ENCODE measurements at regions not wholly inside any gene's neighbourhood (a gene's known extent, or its start where the extent isn't known, plus 50 kb on each side); places are given as distances from the start of the nearest gene placed in this dataset.

GRCh38 chr3:117647435-117647834, 937.9 kb downstream of the TUSC7 start:
- no peak for FAIRE-seq
- no peak for ATAC-seq
- no peak for DNase-seq (ENCODE audit: extremely low read depth in 1 of 4, low spot score in 3 of 4)
- in situ Hi-C loops (cut with MboI): no loop called here
- Histone ChIP-seq H3K79me2 (ENCODE audit: control insufficient read depth, insufficient read depth, low read length) (no peaks in the 10 kb centered on the region), H3K27me3 (ENCODE audit: control insufficient read depth in 2 of 2, insufficient read depth in 2 of 2, low read length in 2 of 2) (no peaks in the 10 kb centered on the region), H3K36me3 (ENCODE audit: control insufficient read depth, insufficient read depth, low read length) (no peaks in the 10 kb centered on the region), H3K27ac (ENCODE audit: extremely low read depth, low read depth, low read length) (no peak overlapping the region), H3K9ac (ENCODE audit: insufficient read depth in 1 of 2, low read depth in 2 of 2, low read length in 2 of 2) (no peak overlapping the region), H3K9me3 (replicated peaks; ENCODE audit: control insufficient read depth, insufficient read depth, low read depth, low read length) (no peaks in the 10 kb centered on the region), H4K20me1 (replicated peaks; ENCODE audit: control insufficient read depth, insufficient read depth, low read length) (no peaks in the 10 kb centered on the region), H3K9me1 (ENCODE audit: control insufficient read depth, insufficient read depth, low read length) (no peaks in the 10 kb centered on the region), H3K4me1 (replicated peaks in 1 of 2; ENCODE audit: control insufficient read depth in 2 of 2, insufficient read depth in 2 of 2, low read length in 2 of 2) (no peaks in the 10 kb centered on the region), H3K4me3 (no peak overlapping the region), H3K4me2 (ENCODE audit: insufficient read depth, low read length) (no peak overlapping the region), H2AFZ (ENCODE audit: low read depth, low read length) (no peak overlapping the region)
- CTCF ChIA-PET (ENCODE audit: low intra/inter-chr PET ratio): no interaction called here
- POLR2A ChIA-PET: no interaction called here
- TF ChIP-seq SNRNP70 (optimal IDR thresholded peaks at IDR 0.05; ENCODE audit: low read depth, low read length) (no peak), GATA2 (CRISPR knock-in tag; IDR thresholded peaks at IDR 0.05) (no peak), KLF10 (CRISPR knock-in tag; IDR thresholded peaks at IDR 0.05) (no peak), RNF2 (IDR thresholded peaks at IDR 0.05) (no peak), CBFA2T3 (IDR thresholded peaks at IDR 0.05) (no peak), IFI16 (CRISPR knock-in tag; IDR thresholded peaks at IDR 0.05) (no peak), ZBTB17 (CRISPR knock-in tag; IDR thresholded peaks at IDR 0.05) (no peak), MAX (CRISPR knock-in tag; IDR thresholded peaks at IDR 0.05) (no peak), ZMIZ1 (IDR thresholded peaks at IDR 0.05; ENCODE audit: low read depth in 2 of 2, low read length in 2 of 2) (no peak), ZNF143 (CRISPR knock-in tag; IDR thresholded peaks at IDR 0.05) (no peak), ZNF551 (CRISPR knock-in tag; IDR thresholded peaks at IDR 0.05) (no peak), POU5F1 (IDR thresholded peaks at IDR 0.05; ENCODE audit: borderline replicate concordance, low read depth, low read length, partially characterized antibody) (no peak)
- BruUV-seq (replicated peaks): no TSS peak
- intact Hi-C loops (cut with micrococcal nuclease): no loop called here
- WGBS (ENCODE audit: insufficient coverage, low coverage, missing lambda C conversion rate): 0% methylated on average over 1 of the region's 2 CpGs

Data from K562 (cell line).